GM23338 (cell line): ENCODE measurements at regions not wholly inside any gene's neighbourhood (a gene's known extent, or its start where the extent isn't known, plus 50 kb on each side); places are given as distances from the start of the nearest gene placed in this dataset.

Source experiments
- ATAC-seq: fragments of 200-7000 bp; cut with Tn5 transposase; 3 replicates; pipeline ENCODE4 v1.9.1; 2020
- DNase-seq: peaks from one replicate; pipeline ENCODE4 v3.0.0-alpha.2; 2015; ENCODE audit warnings: low spot score
- H2AFZ ChIP-seq: fragments of 200-600 bp; sonication (generic); 2 replicates; pipeline ENCODE4 v1.8.0; 2016; ENCODE audit warnings: antibody characterized with exemption, mild to moderate bottlenecking, moderate library complexity
- H3F3A ChIP-seq: fragments of 200-600 bp; sonication (generic); replicated peaks from 2 replicates; pipeline ENCODE4 v1.8.0; 2017; ENCODE audit warnings: antibody characterized with exemption, mixed run types, low read depth
- H3K27ac ChIP-seq: fragments of 200-600 bp; sonication (generic); 2 replicates; pipeline ENCODE4 v1.6.1; 2016; ENCODE audit warnings: low read depth
- H3K27me3 ChIP-seq: fragments of 200-600 bp; sonication (generic); 2 replicates; pipeline ENCODE4 v1.8.0; 2016; ENCODE audit warnings: mild to moderate bottlenecking, mixed run types, moderate library complexity; ENCODE audit not compliant: insufficient read depth
- H3K36me3 ChIP-seq: fragments of 200-600 bp; sonication (generic); 2 replicates; pipeline ENCODE4 v1.8.0; 2016; ENCODE audit warnings: mild to moderate bottlenecking; ENCODE audit not compliant: insufficient read depth
- H3K4me1 ChIP-seq: fragments of 200-600 bp; sonication (generic); 2 replicates; pipeline ENCODE4 v1.8.0; 2016; ENCODE audit warnings: mild to moderate bottlenecking, moderate library complexity; ENCODE audit not compliant: insufficient read depth
- H3K4me2 ChIP-seq: fragments of 200-600 bp; sonication (generic); 2 replicates; pipeline ENCODE4 v1.7.1; 2017; ENCODE audit warnings: mixed run types
- H3K4me3 ChIP-seq: fragments of 200-600 bp; sonication (generic); 2 replicates; pipeline ENCODE4 v1.6.1; 2016; ENCODE audit warnings: mixed run types
- H3K79me2 ChIP-seq: fragments of 200-600 bp; sonication (generic); replicated peaks from 2 replicates; pipeline ENCODE4 v1.8.0; 2017; ENCODE audit warnings: mild to moderate bottlenecking; ENCODE audit not compliant: insufficient read depth
- H3K9me2 ChIP-seq: fragments of 200-600 bp; sonication (generic); 2 replicates; pipeline ENCODE4 v1.8.0; 2017; ENCODE audit not compliant: insufficient read depth
- H4K20me1 ChIP-seq: fragments of 200-600 bp; sonication (generic); replicated peaks from 2 replicates; pipeline ENCODE4 v1.8.0; 2017; ENCODE audit warnings: mild to moderate bottlenecking; ENCODE audit not compliant: insufficient read depth
- H3K27ac Mint-ChIP-seq: 2 replicates; pipeline ENCODE4 v1.8.0; 2020; ENCODE audit warnings: inconsistent platforms, mild to moderate bottlenecking, moderate library complexity, mixed read lengths
- H3K27me3 Mint-ChIP-seq: 3 replicates; pipeline ENCODE4 v1.8.0; 2022; ENCODE audit warnings: low read depth, mild to moderate bottlenecking, moderate library complexity, mixed read lengths, inconsistent platforms; ENCODE audit not compliant: insufficient read depth, poor library complexity
- H3K36me3 Mint-ChIP-seq: 3 replicates; pipeline ENCODE4 v1.8.0; 2021; ENCODE audit warnings: low read depth, mild to moderate bottlenecking, inconsistent platforms, moderate library complexity, mixed read lengths
- H3K4me1 Mint-ChIP-seq: 3 replicates; pipeline ENCODE4 v1.8.0; 2020; ENCODE audit warnings: mild to moderate bottlenecking, inconsistent platforms, mixed read lengths
- H3K4me3 Mint-ChIP-seq: 3 replicates; pipeline ENCODE4 v1.8.0; 2021; ENCODE audit warnings: moderate library complexity, mild to moderate bottlenecking, inconsistent platforms, mixed read lengths
- H3K9me3 Mint-ChIP-seq: 3 replicates; pipeline ENCODE4 v1.8.0; 2020; ENCODE audit warnings: moderate library complexity, mild to moderate bottlenecking, inconsistent platforms, mixed read lengths
- CREB1 ChIP-seq: fragments of 250-450 bp; sonication (Bioruptor Pico); IDR thresholded peaks from 2 replicates; pipeline ENCODE4 v1.5.0; 2020; ENCODE audit warnings: low read depth, mild to moderate bottlenecking, moderate library complexity
- CTCF ChIP-seq, 2 experiments: fragments of 200-600 bp in 1 of 2; sonication (generic) in 1 of 2; conservative IDR thresholded peaks; 2 replicates each; pipeline versions ENCODE4 v1.5.1 to v1.6.1; 2016 to 2017; ENCODE audit warnings: antibody characterized with exemption in 2 of 2, low read depth in 2 of 2, mild to moderate bottlenecking in 2 of 2, moderate library complexity in 1 of 2
- EZH2phosphoT487 ChIP-seq: fragments of 200-600 bp; sonication (generic); IDR thresholded peaks from one replicate; pipeline ENCODE4 v1.8.1; 2018; ENCODE audit warnings: antibody characterized with exemption; ENCODE audit not compliant: unreplicated experiment
- NANOG ChIP-seq: IDR thresholded peaks from 2 replicates; pipeline ENCODE4 v1.6.1; 2016; ENCODE audit warnings: antibody characterized with exemption, borderline replicate concordance
- REST ChIP-seq: IDR thresholded peaks from one replicate; pipeline ENCODE4 v1.6.1; 2018; ENCODE audit warnings: antibody characterized with exemption; ENCODE audit not compliant: unreplicated experiment
- STAT1 ChIP-seq: IDR thresholded peaks from one replicate; pipeline ENCODE4 v1.6.1; 2016; ENCODE audit warnings: antibody characterized with exemption; ENCODE audit not compliant: unreplicated experiment
- ZNF114 ChIP-seq: fragments of 250-450 bp; sonication (Bioruptor Pico); IDR thresholded peaks from 2 replicates; pipeline ENCODE4 v1.5.0; 2020; ENCODE audit warnings: mild to moderate bottlenecking, moderate library complexity
- ZNF331 ChIP-seq: fragments of 250-450 bp; sonication (Bioruptor Pico); IDR thresholded peaks from 2 replicates; pipeline ENCODE4 v1.5.0; 2020; ENCODE audit warnings: low read depth, mild to moderate bottlenecking, moderate library complexity
- ZNF462 ChIP-seq: fragments of 250-450 bp; sonication (Bioruptor Pico); IDR thresholded peaks from 2 replicates; pipeline ENCODE4 v1.5.0; 2020; ENCODE audit warnings: mild to moderate bottlenecking, moderate library complexity

GRCh38 chr6:77337392-77337791, 125.9 kb downstream of the HTR1B start (continued):
- TF ChIP-seq STAT1, result no peak
- TF ChIP-seq NANOG, result peak; percentile 60; the same call in 1 of the 2 replicates
- TF ChIP-seq EZH2phosphoT487, result no peak

GRCh38 chr6:77334093-77334492, 129.2 kb downstream of the HTR1B start:
- no peak for DNase-seq
- peaks cover 37% of the 10 kb centered on the region for H3K36me3 Mint-ChIP-seq
- Histone ChIP-seq H2AFZ (no peak overlapping the region), H4K20me1 (no peaks in the 10 kb centered on the region), H3K27ac (no peak overlapping the region), H3K4me2 (no peak overlapping the region), H3K4me3 (no peak overlapping the region), H3F3A (no peaks in the 10 kb centered on the region), H3K4me1 (peaks cover 23% of the 10 kb centered on the region), H3K9me2 (no peaks in the 10 kb centered on the region), H3K36me3 (no peaks in the 10 kb centered on the region), H3K79me2 (no peaks in the 10 kb centered on the region), H3K27me3 (no peaks in the 10 kb centered on the region)
- TF ChIP-seq CREB1 (CRISPR knock-in tag) (no peak), STAT1 (no peak), ZNF114 (CRISPR knock-in tag) (no peak), ZNF462 (no peak), ZNF331 (CRISPR knock-in tag) (no peak), CTCF (conservative IDR thresholded peaks at IDR 0.05; ENCODE audit: low read depth in 2 of 2) (no peak), REST (no peak)
- no peak for ATAC-seq
- H3K4me1 Mint-ChIP-seq, result peaks cover 38% of the 10 kb centered on the region
- no peak overlapping the region for H3K27ac Mint-ChIP-seq
- no peak overlapping the region for H3K4me3 Mint-ChIP-seq
- H3K27me3 Mint-ChIP-seq, result no peaks in the 10 kb centered on the region
- H3K9me3 Mint-ChIP-seq, result peaks cover 37% of the 10 kb centered on the region
